T-helper 1 cell (primary cell): ENCODE measurements at regions not wholly inside any gene's neighbourhood (a gene's known extent, or its start where the extent isn't known, plus 50 kb on each side); places are given as distances from the start of the nearest gene placed in this dataset.
"Not testable (repeated sequence)": the region's sequence is repeated elsewhere in the genome, so short reads cannot be mapped to it uniquely, and the experiment has no call there.

Experiments used
- DNase-seq, 5 donors: peaks; one replicate each; pipeline ENCODE4 v3.0.0-alpha.2; 2012 to 2020

DNA sequence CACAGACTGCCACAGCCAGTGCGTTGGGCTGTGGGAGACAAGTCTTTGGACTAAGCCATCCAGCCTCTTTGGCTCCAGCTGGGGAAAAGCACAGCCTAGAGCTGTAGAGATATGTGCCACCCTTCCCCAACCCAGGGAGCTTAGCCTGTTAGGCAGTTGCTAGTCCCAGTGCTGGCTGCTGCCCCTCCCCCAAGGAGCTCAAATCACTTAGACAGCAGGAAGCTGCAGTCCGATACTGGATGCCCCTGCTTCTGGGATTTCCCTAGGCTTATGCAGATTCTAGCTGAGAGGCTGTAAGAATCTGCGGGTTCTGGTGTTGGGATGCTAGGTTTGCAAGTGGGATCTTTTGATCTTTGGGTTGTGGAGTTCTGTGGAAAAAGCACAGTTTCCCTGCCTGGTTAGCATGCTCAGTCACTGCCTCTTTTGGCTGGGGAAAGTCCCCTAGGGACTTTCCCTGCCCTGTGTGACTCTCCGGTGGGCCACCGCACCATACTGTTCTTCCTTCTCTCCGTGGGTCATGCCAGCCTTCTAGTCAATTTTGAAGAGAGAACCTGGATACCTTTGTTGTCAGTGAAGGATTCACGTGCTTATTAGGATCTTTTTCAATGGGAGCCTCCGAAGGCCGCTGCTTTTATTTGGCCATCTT is 792.0 kb downstream of the KCNA4 start:
- no peak for DNase-seq

DNA sequence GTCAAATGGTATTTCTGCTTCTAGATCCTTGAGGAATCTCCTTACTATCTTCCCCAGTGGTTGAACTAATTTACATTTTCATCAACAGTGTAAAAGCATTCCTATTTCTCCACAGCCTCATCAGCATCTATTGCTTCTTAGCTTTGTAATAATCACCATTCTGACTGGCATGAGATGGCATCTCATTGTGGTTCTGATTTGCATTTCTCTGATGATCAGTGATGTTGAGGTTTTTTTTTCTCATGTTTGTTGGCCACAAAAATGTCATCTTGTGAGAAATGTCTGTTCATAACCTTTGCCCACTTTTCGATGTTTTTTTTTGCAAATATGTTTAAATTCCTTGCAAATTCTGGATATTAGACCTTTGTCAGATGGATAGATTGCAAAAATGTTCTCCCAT is 797.3 kb downstream of the KCNA4 start:
- not testable (repeated sequence) for DNase-seq

DNA sequence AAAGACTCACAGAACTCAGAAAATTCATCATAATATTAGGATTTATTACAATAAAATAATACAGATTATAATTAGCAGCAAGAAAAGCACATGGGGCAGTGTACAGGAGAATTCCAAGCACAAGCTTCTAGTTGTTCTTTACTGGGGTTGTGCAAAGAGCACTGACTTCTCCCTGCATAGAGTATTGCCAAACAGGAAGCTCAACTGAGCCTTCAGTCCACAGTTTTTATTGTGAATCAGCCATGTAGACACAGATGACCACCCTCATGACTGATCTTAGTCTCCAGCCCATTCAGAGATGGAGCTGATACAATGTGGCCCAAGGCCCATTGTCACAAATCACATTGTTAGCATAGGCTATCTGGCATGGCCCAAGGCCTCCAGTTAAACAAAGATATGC is 798.9 kb downstream of the KCNA4 start:
- DNase-seq = no peak

DNA sequence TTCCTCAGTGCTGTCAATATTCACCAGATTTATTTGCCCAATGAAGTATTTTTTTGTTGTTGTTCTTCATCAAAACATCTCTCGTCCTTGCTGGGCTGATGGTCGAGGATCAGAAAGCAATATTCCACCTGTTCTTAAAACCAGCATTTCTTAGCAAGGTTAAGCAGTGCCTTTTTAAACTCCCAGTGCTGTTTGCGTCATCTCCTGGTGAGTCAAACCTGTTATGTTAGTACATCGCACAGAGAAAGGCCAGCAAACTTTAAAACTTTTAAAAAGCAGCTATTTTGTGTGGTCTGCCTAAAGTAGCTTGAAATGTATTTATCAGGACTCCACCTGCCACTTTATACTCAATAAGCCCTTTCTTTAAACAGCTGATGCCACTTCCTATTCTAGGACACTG is 802.0 kb downstream of the KCNA4 start:
- DNase-seq = no peak

DNA sequence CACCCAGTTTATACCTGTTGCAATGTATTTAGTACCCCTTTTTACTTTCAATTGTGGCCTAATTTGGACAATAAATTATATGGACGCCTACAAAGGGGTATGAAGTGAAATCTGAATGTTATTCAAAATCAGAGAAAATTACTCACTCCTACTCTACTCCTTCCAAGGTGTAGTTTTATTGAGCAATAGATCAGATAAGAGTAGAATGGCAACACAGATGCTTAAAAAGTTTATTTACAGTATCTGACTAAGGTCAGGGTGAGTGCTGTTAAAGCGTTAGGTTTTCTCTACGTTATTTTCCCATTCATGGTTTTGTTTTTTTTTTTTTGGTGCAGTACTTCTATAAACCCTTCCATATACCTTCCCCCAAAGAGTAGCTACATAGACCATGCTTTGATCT is 805.6 kb downstream of the KCNA4 start:
- no peak for DNase-seq

DNA sequence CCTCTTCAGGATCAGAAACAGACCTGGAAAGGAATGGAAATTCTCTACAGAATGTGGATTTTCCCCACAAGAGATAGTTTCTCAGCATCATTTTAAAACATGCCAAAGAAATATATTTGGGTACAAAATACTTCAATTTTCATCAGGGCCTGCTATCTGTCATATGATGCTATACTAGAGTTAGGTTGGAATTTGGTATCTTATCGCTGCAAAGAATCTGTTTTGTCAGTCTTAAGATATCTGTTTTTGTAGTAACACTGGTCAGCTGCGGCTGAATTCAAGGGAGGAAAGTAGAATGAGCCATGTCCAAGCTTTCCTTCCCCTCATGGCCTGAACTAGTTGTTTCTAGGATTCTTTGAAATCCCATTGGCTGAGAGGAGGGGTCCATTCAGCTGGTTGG is 806.4 kb downstream of the KCNA4 start:
- DNase-seq = no peak

DNA sequence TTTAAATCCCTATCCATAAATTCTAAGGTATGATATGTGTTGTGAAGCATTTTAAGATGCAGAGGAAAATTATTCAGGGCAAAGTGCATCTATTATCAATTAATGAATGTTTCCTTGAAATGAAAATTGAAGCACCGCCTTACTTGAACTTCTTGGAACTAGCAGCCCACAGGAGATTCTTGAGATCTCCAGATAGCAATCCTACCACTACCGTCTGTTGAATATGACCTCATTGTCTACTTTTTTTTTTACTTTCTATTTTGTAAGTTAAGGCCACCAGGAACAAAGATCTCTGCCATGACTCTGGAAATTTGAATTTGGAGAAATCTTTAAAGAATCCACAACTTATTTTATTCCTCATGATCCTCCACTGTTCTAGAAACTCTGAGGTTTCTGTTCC is 808.7 kb downstream of the KCNA4 start:
- no peak for DNase-seq

DNA sequence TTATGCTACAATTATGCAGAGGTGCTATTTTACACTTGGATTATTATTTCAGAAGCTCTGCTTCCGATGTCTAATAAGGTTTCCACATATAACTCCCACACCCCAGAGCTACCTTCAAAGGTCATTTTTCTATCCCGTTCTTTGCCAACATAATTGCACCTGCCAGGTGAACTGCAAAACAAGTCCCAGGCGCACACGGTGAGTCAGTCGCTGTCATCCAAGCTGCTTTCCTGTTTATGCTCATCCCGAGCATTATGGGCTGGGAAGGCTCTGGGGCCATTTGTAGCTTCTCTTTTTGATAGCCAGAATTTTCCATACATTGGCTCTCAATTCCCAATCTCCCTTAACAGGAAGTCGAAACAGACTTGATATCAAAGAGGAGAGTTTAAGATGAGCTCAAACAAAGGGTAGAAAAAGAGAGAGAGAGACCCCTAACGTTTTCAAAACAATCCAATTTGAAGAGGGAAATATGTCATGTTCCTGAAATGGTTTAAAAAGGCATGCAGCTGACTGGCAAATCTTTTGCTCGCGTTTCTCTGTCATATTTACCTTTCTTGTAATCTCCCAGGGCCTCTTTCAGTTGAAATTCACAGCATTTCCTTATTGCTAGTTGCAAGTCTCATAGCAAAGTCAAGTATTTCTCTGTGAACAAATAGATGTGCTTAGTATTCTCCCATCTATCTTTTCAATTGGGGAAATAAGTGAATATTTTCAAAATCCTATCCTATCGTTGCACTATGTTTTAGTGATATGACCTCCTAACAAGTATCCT is 815.9 kb downstream of the KCNA4 start:
- DNase-seq = no peak

DNA sequence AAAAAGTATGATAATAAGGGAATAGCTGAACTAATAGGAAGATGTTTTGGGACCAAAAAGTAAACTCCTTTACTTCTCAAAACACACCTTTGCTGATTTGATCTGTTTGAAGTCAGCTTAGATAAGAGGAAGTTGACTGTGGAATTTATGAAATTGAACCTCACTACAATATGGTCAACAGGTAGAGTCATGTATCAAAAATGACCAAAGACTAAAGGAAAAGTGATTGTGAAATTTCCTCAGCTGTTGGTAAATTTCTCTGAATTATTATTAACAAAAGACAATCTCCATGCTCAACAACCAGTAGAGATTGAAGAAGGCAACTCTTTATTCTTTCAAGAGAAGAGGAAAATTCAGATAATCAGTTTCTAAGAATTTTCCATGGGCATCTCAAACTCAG is 826.5 kb downstream of the KCNA4 start:
- no peak for DNase-seq

DNA sequence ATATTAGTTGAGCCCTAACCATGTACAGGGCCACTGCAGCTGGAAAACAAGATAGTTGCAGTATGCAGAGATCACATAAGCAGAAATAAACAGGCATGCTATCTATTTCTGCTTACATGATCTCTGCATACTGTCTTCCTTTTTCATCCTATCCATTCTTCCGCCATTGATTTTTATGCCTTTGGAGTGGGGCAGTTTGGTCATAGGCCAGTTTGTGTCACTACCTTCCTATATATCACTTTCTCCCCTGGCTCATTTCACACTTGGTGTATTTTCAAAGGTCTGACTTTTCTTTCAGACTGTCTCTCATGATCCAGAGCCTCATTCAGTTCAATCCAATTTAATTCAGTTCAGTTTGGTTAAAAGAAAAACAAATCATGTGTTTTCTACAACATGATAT is 829.6 kb downstream of the KCNA4 start:
- DNase-seq = no peak

DNA sequence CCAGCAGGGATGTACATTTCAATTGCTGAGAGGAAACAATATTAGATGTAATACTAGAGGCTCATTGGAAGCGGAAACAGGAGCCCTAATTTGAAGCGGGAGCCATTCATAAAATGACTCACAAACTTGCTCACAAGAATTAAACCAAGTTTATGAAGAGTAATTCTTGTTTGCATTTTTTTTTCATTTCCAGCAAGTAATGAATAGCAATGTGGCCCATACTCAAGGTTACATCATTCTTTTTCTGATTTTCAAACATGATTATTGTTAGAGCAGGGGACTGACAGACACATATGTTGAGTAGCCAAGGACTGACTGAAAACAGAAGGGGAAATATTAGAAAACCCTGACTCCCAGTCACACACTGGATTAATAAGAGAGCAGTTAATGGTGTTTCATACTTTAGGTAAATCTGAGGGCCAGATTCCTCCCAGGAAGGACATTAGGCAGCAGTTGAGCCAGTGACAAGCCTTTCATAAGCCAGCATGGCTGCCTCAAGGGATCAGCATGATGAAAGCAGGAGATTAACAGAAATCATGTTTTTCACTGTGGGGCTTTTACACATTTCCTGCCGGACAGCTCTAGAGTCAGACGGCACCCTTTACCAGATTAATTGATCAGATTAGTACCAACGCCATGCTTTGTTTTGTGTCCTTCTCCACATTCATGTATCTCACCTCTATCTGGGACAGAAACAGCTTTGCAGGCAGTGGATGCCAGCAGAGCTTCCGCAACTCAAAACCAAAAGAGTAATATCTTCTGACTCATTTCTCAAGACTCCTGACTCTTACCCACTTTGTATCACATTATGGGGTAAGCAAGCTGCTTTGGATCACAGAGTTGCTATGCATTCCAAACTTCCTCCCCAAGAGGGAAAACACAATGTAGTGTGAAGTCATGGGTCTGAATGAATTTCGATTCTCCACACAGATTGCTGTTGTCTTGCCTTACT is 831.6 kb downstream of the KCNA4 start:
- no peak for DNase-seq

DNA sequence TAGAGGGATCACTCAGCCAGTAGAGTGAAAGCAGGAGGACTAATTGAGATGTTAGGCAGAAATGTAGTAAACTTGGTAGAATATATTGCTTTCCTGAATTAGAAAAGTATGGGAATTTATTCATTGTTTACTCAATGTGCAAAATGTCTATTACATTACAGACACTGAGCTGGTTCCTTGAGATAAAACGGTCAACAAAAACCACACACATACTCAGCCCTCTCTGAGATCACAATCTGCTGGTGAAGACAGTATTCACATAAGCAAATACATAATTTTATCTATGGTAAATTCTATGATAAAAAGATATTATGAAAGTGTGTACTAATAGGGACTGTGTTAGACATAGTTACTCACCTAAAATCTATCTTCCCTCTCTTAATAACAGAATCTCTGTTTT is 833.5 kb downstream of the KCNA4 start:
- DNase-seq = no peak

DNA sequence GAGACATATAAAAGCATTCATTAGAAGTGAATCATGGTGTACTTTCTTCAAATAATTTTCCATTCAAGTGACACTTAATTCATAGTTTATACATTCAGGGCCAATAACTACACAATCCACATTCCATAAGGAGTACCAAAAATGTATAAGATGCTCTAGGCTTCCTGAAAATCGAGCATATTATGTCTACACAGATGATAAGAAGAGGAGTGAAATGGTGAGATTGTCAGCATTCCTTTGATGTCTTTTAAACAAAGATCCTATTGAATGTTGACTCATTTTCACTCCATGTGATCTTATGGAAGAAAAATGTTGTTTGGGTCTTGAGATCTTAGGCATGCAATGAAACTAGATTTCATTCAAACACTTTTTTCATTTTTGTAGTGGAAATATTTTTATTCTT is 843.2 kb downstream of the KCNA4 start:
- DNase-seq = no peak

DNA sequence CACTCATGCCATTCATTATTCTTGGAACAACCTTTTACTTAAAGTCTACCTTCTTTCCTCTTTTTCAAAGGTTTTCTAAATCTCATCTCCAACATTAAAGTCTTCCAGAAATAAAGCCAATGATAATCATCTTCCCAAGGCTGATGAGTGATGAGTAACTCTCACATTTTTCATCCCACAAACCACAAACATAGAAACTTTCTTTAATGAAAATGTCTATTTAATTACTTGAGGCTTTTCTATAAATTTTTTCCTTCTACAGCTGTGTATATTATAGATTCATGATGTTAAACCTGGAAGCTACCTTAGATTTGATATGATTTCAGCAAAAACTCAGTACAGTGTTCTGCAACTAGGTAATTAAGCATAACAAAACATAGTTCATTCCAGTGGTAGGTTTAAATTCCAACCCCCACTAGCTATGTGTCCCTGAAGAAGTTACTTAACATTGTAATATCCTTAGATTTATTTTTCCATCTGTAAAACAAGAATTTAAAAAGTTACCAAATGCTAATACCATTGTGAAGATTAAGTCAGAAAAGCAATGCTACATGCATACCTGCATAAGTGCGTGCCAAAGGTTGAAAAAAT is 845.4 kb downstream of the KCNA4 start:
- no peak for DNase-seq

DNA sequence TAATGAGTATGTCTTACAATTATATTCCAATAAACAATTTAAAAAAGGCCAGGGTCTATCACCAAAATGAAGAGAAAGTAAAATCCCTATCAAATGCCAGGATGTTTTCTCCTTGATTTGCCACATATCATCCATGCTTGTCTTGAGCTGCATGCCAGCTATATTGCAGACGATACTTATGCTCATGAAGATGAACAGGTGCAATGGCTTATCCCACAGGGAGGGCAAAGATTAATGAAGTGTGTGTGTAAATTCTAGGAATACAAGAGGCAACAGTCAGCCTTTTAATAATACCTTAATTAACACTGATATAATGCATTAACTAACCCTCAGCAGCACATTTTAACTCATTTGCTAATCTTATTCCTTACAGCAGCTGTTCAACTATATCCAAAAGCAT is 850.5 kb downstream of the KCNA4 start:
- DNase-seq = no peak

DNA sequence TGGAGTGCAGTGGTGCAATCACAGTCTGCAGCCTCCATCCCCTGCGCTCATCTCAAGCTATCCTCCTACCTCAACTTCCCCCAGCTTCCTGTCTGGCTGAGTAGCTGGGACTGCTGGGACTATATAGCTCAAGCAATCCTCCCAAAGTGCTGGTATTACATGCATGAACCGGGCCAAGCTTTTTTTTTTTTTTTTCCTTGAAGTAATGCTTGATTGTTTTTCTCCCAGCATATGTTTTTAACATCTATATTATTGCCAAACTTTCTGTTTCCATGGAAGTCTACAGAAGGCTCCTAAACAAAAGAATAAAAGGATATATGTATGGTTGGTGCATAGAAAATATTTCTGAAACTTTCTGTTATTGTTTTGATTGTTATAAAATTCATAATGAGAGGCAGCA is 853.6 kb downstream of the KCNA4 start:
- DNase-seq = no peak

DNA sequence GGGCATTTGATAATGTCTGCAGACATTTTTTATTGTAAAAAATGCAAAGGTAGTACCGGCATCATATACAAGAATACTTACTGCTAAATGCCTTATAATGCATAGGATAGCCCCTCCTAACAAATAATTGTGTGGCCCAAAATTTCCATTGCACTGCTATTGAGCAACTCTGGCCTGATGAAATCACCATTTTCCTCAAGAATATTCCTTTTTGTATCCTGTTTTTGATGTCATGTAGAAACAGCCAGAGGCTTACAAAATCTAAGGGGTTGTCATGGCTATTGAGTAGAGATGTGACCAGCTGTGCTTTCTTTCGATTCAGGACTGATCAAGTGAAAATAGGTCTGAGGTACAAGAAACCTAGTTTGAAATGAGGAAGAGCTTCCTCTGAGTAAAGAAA is 854.3 kb downstream of the KCNA4 start:
- no peak for DNase-seq

DNA sequence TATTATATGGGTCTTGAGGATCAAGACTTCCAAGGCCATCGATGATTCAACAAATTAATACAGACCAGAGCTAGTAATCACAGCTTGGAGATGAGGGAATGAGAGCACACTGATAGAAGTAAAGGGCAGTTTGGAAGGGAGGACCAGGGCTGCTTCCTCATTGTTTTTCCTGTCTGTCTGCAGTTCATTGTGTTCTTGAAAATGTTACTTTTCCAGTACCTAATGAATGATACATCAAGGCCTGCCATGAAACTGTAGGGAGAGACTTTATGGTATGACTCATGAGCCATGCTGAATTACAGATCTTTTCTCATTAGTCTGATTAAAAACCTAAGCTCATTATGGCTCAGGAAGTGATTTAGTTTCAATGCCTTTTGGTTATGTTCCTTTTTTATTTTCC is 855.6 kb downstream of the KCNA4 start:
- DNase-seq = no peak

DNA sequence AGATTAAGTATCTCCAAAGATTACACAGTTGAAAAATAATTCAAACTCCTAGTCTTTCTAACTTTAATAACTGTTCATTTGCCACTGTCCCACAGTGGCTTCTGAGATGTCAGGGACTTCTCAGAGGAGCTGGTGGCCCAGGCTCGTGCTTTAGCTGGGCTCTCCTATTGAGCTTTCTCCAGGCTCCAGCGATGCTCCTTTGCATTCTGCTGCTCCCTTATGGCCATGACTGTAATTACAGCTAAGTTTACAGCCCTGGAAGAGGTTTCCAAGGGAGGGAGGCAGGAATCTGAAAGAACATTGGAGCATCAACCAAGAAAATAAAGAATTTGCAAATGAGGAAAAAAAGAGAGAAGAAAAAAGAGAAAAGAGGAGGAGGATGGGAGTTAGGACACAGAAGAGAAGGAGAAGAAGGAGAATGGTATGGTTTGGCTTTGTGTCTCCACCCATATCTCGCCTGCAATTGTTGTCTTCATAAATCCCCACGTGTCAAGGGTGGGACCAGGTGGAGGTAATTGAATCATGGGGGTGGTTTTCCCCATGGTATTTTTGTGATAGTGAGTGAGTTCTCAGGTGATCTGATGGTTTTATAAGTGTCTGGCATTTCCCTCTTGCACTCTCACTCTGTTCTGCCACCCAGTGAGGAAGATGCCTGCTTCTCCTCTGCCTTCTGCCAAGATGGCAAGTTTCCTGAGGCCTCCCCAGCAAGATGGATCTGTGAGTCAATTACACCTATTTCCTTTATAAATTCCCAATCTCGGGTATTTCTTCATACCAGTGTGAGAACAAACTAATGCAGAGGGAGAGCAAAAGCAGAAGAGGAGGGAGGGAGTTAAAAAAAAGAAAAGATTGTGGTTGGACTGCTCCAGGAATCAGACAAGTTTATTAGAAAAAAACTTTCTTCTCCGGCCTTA is 857.0 kb downstream of the KCNA4 start:
- no peak for DNase-seq

DNA sequence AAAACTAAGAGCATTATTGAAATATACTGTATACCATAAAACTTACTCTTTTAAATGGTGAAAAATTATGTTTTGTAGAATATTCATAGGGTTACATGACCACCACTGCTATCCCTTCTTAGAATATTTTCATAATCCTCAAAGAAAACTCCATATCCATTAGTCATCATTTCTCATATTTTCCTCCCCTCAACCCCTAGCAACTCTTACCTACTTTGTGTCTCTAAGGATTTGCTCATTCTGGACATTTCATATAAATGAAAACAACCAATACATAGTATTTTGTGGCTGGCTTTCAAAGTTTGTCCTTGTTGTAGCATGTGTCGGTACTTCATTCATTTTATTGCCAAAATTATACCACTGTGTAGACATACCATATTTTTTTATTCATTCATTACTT is 863.8 kb downstream of the KCNA4 start:
- no peak for DNase-seq

DNA sequence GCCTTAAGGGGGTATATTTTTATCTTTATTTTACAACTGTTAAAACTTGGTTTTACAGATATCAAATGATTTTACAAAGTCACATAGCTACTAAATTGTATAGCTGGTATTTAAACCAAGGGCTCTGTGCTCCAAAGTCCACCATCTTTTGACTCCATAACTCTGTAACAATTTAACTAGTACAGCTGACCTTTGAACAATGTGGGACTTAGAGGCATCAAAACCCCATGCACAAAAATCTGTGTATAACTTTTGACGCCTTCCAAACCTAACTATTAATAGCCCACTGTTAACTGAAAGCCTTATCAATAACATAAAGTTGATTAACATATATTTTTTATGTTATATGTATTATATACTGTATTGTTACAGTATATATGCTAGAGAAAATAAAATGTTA is 874.3 kb downstream of the KCNA4 start:
- DNase-seq = not testable (repeated sequence)

DNA sequence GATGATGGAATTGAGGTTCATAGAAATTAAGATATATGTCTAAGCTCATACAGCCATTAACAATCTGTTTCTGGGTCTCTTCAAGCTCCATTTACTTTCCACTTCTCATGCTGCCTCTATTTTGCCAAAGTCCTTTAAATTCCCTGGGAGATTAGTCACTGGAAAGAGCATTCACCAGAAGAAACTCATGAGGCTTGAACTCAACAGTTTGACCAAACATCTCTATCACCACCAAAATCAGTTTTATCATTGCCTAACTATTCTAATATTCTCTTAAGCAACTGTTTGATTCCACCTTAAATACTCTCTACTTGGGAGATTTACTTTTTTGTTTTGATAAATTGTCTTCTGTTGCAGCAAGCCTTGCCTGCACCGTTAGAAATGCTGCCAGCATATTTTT is 881.3 kb downstream of the KCNA4 start:
- no peak for DNase-seq
